Peyer's patch (tissue), 4 donors: ENCODE measurements at regions not wholly inside any gene's neighbourhood (a gene's known extent, or its start where the extent isn't known, plus 50 kb on each side); places are given as distances from the start of the nearest gene placed in this dataset.

ENCODE experiments used
- DNase-seq, 3 donors: peaks; one replicate each; pipeline ENCODE4 v3.0.0-alpha.2; 2017 to 2019
- H3K27ac ChIP-seq, 4 donors: fragments of 200-600 bp; sonication (generic); one replicate each; pipeline ENCODE4 v1.5.1; 2016 to 2019
- H3K27me3 ChIP-seq, 2 donors: fragments of 200-600 bp; sonication (generic); one replicate each; pipeline ENCODE4 v1.5.1; 2019
- H3K36me3 ChIP-seq, 3 donors: fragments of 200-600 bp; sonication (generic); one replicate each; pipeline ENCODE4 v1.5.1; 2016 to 2019
- H3K4me1 ChIP-seq, 4 donors: fragments of 200-600 bp; sonication (generic); one replicate each; pipeline ENCODE4 v1.5.1; 2016 to 2019
- H3K4me3 ChIP-seq, 4 donors: fragments of 200-600 bp; sonication (generic); 1 replicate in 3 of 4; 2 replicates in 1 of 4; pipeline ENCODE4 v1.5.1; 2016 to 2019; ENCODE audit warnings: mild to moderate bottlenecking in 1 of 4
- H3K9me3 ChIP-seq, 4 donors: fragments of 200-600 bp; sonication (generic); one replicate each; pipeline ENCODE4 v1.5.1; 2016 to 2019; ENCODE audit warnings: mild to moderate bottlenecking in 1 of 4
- POLR2A ChIP-seq, 2 donors: fragments of 450-650 bp; IDR thresholded peaks; one replicate each; pipeline ENCODE4 v1.5.1; 2017; ENCODE audit warnings: antibody characterized with exemption in 2 of 2, mild to moderate bottlenecking in 2 of 2, moderate library complexity in 2 of 2
- TF ChIP-seq, protein P1 (sequence below), 6 experiments: fragments of 450-650 bp in 4 of 6; fragments of 200-600 bp in 2 of 6; sonication (generic) in 1 of 6; IDR thresholded peaks; one replicate each; pipeline ENCODE4 v1.5.1; 2017 to 2019; ENCODE audit warnings: antibody characterized with exemption in 6 of 6, mild to moderate bottlenecking in 3 of 6, moderate library complexity in 1 of 6

DNA sequence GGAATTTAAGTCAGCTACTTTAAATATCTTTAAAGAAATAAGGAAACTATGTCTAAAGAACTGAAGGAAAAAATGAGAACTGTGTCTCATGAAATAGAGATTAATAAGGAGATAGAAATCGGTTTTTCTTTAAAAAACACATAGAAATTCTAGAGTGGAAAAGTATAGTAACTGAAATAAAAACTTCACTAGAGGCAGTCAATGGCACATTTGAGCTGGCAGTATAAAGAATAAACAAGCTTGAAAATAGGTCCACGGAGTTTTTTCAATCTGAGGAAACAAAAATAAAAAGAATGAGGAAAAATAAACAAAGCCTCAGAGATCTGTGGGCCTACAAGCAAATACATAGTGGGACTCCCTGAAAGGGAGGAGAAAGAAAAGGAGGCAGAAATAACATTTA, 127.5 kb downstream of the TWIST2 start:
- no peak for DNase-seq
- Histone ChIP-seq H3K27ac (peak overlapping the region in 1 of 4 donors; percentile 41), H3K9me3 (no peaks in the 10 kb centered on the region), H3K27me3 (no peaks in the 10 kb centered on the region), H3K4me3 (no peak overlapping the region), H3K36me3 (no peaks in the 10 kb centered on the region), H3K4me1 (no peaks in the 10 kb centered on the region)
- TF ChIP-seq POLR2A (IDR thresholded peaks at IDR 0.05), result no peak
- TF ChIP-seq, protein P1, sequence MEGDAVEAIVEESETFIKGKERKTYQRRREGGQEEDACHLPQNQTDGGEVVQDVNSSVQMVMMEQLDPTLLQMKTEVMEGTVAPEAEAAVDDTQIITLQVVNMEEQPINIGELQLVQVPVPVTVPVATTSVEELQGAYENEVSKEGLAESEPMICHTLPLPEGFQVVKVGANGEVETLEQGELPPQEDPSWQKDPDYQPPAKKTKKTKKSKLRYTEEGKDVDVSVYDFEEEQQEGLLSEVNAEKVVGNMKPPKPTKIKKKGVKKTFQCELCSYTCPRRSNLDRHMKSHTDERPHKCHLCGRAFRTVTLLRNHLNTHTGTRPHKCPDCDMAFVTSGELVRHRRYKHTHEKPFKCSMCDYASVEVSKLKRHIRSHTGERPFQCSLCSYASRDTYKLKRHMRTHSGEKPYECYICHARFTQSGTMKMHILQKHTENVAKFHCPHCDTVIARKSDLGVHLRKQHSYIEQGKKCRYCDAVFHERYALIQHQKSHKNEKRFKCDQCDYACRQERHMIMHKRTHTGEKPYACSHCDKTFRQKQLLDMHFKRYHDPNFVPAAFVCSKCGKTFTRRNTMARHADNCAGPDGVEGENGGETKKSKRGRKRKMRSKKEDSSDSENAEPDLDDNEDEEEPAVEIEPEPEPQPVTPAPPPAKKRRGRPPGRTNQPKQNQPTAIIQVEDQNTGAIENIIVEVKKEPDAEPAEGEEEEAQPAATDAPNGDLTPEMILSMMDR (IDR thresholded peaks at IDR 0.05), result no peak

DNA sequence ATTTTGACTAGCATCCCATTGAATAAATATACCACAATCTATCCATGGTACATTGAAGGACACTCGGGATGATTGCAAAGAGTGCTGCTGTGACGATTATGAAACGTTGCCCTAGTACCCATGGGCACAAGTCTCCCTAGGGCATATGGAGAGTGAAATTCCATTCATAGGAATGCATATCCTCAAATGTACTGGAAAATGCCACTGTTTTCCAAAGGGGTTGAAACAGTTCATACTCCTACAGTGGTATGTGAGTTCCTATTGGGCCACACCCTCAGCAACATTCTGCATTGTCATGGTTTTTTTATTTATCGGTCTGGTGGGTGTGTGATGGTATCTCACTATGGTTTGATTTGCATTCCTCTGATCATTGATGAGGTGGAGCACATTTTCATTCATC, 130.6 kb downstream of the TWIST2 start:
- Histone ChIP-seq H3K27me3 (no peaks in the 10 kb centered on the region), H3K4me3 (no peak overlapping the region), H3K4me1 (no peaks in the 10 kb centered on the region), H3K36me3 (no peaks in the 10 kb centered on the region), H3K27ac (no peak overlapping the region), H3K9me3 (no peaks in the 10 kb centered on the region)
- TF ChIP-seq POLR2A (IDR thresholded peaks at IDR 0.05), result no peak
- TF ChIP-seq, protein P1 (IDR thresholded peaks at IDR 0.05), result no peak
- no peak for DNase-seq

DNA sequence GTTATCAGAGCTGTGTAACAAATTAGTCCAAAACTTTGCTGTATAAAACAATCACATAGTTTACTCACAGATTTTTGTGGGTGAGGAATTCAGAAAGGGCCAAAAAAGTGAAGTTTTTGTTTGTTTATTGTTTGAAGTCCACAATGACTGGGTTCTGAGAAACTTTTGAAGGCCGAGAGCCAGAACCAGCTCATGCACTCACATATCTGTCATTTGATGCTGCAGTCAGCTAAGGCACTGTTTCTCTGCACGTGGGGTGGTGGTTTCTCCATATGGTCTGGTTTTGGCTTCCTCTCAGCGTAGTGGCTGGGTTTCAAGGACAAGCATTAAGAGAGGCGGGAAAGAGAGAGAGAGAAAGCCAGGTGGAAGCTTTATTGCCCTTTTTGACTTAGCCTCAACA, 131.8 kb downstream of the TWIST2 start:
- Histone ChIP-seq H3K9me3 (no peaks in the 10 kb centered on the region), H3K4me1 (no peaks in the 10 kb centered on the region), H3K4me3 (no peak overlapping the region), H3K27me3 (no peaks in the 10 kb centered on the region), H3K27ac (no peak overlapping the region), H3K36me3 (no peaks in the 10 kb centered on the region)
- DNase-seq, result no peak
- TF ChIP-seq, protein P1 (IDR thresholded peaks at IDR 0.05), result no peak
- no peak for TF ChIP-seq POLR2A (IDR thresholded peaks at IDR 0.05)

DNA sequence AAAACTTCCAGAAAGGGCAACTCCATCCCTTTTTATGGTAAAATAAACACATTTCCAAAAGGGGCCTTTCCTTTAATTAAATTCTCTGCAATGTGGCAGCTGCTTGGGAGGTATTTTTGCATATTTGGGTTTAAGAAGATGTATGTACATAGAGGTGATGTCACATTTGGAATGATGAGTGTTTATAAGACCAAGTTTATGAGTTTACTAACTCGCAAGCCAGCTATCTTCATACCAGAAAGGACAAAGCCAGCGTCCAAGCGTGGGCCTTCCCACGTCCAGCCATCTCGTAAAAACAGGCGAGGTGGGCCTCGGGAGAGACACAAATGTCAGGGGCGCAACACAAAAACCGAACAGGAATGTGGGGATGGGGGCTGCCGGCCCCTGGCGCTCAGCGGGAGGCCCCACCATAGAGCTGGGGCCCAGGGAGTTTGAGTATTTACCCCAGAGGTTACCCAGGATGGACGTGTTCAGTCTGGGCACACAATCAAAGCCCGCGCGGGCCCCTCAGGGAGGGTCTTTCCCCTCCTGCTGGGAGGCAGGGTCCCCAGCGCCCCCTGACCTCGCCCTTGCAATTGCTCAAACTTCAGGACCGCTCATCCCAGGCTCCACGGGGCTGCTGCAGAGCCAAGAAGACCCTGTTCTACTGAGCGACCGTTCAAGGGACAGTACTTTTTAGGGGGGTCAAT, 137.3 kb downstream of the TWIST2 start:
- no peaks in the 10 kb centered on the region for H3K27me3 ChIP-seq
- H3K9me3 ChIP-seq, result no peaks in the 10 kb centered on the region
- no peak overlapping the region for H3K27ac ChIP-seq
- H3K4me1 ChIP-seq, result no peaks in the 10 kb centered on the region
- peak in 1 of 3 donors; percentile 27 for DNase-seq
- TF ChIP-seq, protein P1 (IDR thresholded peaks at IDR 0.05), result no peak
- no peak for TF ChIP-seq POLR2A (IDR thresholded peaks at IDR 0.05)
- H3K4me3 ChIP-seq, result no peak overlapping the region
- no peaks in the 10 kb centered on the region for H3K36me3 ChIP-seq

DNA sequence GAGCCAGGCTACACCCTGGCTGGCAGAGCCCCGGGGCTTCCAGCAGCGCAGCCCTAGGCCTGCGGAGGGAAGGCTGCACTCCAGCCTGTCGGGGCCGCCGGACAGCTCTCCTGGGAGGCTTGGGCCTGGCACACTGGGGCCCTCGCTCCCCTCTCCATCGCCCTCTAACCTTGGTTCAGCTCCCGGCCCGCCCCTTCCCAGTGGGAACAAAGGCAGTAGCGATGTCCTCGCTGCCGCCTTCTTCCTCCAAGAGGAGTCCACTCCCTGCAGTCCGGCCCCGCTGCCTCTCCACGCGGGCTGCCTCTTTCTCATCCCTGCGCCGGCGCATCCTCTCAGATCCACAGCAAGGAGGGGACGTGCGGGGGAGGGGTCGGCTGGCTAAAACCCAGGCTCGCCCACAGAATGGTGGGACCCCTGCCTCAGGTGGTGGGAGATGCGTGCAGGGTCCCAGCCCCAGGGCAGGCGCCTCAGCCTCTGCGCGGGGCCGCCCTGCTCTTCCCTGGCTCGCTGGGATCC, 138.1 kb downstream of the TWIST2 start:
- DNase-seq, result peak in 1 of 3 donors; percentile 34
- TF ChIP-seq, protein P1 (IDR thresholded peaks at IDR 0.05), result no peak
- no peak for TF ChIP-seq POLR2A (IDR thresholded peaks at IDR 0.05)
- H3K4me1 ChIP-seq, result no peaks in the 10 kb centered on the region
- H3K4me3 ChIP-seq, result no peak overlapping the region
- H3K9me3 ChIP-seq, result no peaks in the 10 kb centered on the region
- H3K36me3 ChIP-seq, result no peaks in the 10 kb centered on the region
- H3K27ac ChIP-seq, result no peak overlapping the region
- H3K27me3 ChIP-seq, result no peaks in the 10 kb centered on the region
